BJ (cell line): ENCODE measurements at regions not wholly inside any gene's neighbourhood (a gene's known extent, or its start where the extent isn't known, plus 50 kb on each side); places are given as distances from the start of the nearest gene placed in this dataset.

Experiments used
- CTCF ChIA-PET: fragments of 350-600 bp; formaldehyde crosslinking; extraction: SDS; loops from one replicate; lab custom pipeline; 2021; ENCODE audit warnings: antibody characterized with exemption, inconsistent platforms; lab: Yijun Ruan, JAX
- POLR2A ChIA-PET: fragments of 300-600 bp; sonication (Branson Sonifier 250); formaldehyde crosslinking; extraction: SDS; loops from one replicate; lab custom pipeline; 2021; ENCODE audit warnings: antibody characterized with exemption; lab: Charles Lee
- DNase-seq: peaks from one replicate; pipeline ENCODE4 v3.0.0-alpha.2; 2011; ENCODE audit warnings: low read depth
- H3K27me3 ChIP-seq: 2 replicates; pipeline ENCODE4 v1.6.0; 2011; ENCODE audit warnings: low read length; ENCODE audit not compliant: control insufficient read depth, insufficient read depth
- H3K36me3 ChIP-seq: 2 replicates; pipeline ENCODE4 v1.5.1; 2011; ENCODE audit warnings: low read length; ENCODE audit not compliant: control insufficient read depth, insufficient read depth
- H3K4me3 ChIP-seq: 2 replicates; pipeline ENCODE4 v1.5.1; 2011; ENCODE audit warnings: low read depth, mild to moderate bottlenecking, control low read depth, low read length
- TF ChIP-seq, protein P1 (sequence below): IDR thresholded peaks from 2 replicates; pipeline ENCODE4 v1.5.1; 2011; ENCODE audit warnings: low read depth, mild to moderate bottlenecking, control low read depth, inconsistent platforms, low read length, moderate library complexity; ENCODE audit not compliant: insufficient read depth

DNA sequence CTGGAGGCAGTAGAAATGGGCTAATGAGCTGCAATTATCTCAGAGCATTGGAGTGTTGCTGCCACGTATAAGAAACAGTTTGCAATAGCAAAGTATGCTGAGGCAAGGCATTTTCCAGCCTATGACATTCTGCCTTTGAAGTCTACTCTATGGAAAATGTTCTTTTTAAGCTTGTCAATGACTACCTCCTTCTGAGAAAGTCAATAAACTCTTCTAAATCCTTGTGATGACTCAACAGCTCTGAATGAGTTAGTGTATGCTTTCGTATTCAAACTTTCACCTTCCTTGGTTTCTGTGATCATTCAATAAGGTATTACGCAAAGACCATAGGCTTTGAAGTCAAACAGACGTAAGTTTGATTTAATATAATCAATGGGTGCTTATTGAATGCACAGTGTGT lies 111.2 kb downstream of the CAPZA3 start:
- Histone ChIP-seq H3K4me3 (no peak overlapping the region), H3K36me3 (no peaks in the 10 kb centered on the region), H3K27me3 (no peaks in the 10 kb centered on the region)
- POLR2A ChIA-PET = no interaction called here
- CTCF ChIA-PET = interaction anchor here (1.1 kb wide), 1 partner anchor 9 kb away, joined by 3 read pairs; no protein-coding TSS in a partner anchor
- TF ChIP-seq, protein P1, sequence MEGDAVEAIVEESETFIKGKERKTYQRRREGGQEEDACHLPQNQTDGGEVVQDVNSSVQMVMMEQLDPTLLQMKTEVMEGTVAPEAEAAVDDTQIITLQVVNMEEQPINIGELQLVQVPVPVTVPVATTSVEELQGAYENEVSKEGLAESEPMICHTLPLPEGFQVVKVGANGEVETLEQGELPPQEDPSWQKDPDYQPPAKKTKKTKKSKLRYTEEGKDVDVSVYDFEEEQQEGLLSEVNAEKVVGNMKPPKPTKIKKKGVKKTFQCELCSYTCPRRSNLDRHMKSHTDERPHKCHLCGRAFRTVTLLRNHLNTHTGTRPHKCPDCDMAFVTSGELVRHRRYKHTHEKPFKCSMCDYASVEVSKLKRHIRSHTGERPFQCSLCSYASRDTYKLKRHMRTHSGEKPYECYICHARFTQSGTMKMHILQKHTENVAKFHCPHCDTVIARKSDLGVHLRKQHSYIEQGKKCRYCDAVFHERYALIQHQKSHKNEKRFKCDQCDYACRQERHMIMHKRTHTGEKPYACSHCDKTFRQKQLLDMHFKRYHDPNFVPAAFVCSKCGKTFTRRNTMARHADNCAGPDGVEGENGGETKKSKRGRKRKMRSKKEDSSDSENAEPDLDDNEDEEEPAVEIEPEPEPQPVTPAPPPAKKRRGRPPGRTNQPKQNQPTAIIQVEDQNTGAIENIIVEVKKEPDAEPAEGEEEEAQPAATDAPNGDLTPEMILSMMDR = no peak
- DNase-seq = no peak

DNA sequence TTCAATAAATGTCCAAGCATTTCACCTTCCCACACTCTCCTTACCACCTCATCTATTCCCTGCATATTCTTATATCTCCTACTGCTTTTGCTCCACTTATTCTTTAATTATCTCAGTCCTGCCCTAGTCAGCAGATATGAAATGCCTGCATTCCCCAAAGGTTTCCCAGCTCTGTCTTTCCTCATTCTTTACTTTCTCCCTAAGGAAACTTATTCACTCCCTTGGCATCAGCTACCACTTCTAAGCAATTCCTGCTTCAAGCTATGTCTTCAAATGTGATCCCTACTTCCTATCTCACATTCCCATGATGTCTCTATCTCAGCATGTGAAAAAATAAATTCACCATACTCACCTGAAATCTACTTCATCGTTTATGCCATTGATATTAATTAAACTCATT lies 111.8 kb downstream of the CAPZA3 start:
- CTCF ChIA-PET = interaction anchor here (1.5 kb wide), 1 partner anchor 337 kb away, joined by 4 read pairs; no protein-coding TSS in a partner anchor
- DNase-seq = no peak

DNA sequence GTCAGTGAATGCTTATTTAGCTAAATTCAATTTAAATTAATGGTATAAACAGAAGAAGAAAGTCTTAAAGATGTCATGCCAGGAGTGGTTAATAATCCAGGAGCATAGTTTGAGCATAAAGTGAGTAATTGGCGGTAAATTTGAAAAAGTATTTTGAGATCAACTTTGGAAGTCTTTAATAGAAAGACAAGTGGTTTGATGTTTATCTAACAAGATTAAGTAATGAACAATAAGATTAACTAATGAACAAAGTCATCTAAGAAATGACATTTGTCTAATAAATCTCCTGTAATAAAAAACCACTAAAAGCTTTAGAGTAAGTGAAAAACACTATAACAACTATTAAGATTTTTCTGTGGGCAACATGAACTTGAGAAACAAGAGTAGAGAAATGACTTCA lies 112.8 kb downstream of the CAPZA3 start:
- Histone ChIP-seq H3K36me3 (no peaks in the 10 kb centered on the region), H3K27me3 (no peaks in the 10 kb centered on the region), H3K4me3 (no peak overlapping the region)
- ChIA-PET CTCF (interaction anchor here (1.5 kb wide), 1 partner anchor 336 kb away, joined by 4 read pairs; no protein-coding TSS in a partner anchor), POLR2A (no interaction called here)
- TF ChIP-seq, protein P1 = no peak
- no peak for DNase-seq

More for the DNA sequence above, 111.8 kb downstream of the CAPZA3 start:
- no peaks in the 10 kb centered on the region for H3K36me3 ChIP-seq
- no peak overlapping the region for H3K4me3 ChIP-seq
- TF ChIP-seq, protein P1 = no peak
- POLR2A ChIA-PET = no interaction called here
- no peaks in the 10 kb centered on the region for H3K27me3 ChIP-seq

DNA sequence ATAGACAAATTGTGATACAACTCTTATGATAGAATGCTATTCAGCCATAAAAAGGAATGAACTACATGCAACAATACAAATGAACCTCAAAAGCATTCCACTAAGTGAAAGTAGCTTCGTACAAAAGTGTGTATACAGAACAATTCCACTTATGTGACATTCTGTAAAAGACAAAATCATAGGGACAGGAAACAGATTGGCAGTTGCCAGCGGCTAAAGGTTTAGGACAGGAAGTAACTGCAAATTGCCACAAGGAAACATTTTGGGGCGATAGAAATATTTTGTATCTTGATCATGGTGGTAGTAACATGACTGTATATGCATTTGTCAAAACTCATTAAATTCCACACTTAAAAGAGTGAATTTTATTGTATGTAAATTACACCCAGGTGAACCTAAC lies 113.4 kb downstream of the CAPZA3 start:
- CTCF ChIA-PET = no interaction called here
- TF ChIP-seq, protein P1 = no peak
- POLR2A ChIA-PET = no interaction called here

DNA sequence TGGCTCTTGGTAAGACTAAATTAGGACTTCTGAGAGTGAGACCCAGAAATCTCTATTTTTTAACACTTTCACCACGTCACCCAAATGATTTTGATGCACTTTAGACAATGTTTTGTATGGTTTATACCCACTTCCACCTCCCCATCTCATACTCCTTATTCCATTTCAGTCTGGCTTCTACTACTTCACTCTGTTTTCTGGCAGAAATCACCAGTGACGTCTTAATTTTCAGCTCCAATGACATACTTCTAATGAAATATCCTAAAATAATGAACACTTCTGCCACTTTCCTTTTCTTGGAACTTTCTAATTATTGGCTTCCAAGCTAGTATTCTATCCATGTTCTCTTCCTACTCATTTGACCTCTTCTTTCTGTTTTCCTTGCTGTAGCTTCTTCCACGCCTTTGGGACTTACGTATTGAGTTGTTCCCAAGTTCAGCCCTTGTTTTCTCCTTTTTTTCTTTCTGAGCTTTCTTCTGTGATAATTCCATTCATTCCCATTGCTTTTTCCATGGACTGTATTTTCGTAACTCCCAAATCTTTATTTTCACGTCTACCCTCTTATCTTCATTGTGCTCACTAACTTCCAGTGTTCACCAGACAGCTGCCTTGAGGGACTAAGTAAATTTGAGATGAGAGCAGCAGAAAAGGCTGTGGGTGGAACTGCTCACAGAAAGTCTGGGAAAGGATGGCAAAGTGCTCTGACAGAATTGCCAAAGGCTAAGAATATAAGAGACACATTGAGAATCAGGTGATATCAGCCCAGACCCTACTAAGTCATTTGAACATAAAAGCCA lies 115.8 kb downstream of the CAPZA3 start:
- no peak for DNase-seq
- CTCF ChIA-PET = no interaction called here
- POLR2A ChIA-PET = no interaction called here

More for the DNA sequence above, 113.4 kb downstream of the CAPZA3 start:
- H3K36me3 ChIP-seq = no peaks in the 10 kb centered on the region
- H3K27me3 ChIP-seq = no peaks in the 10 kb centered on the region
- DNase-seq = no peak
- no peak overlapping the region for H3K4me3 ChIP-seq

More for the DNA sequence above, 115.8 kb downstream of the CAPZA3 start:
- Histone ChIP-seq H3K4me3 (no peak overlapping the region), H3K36me3 (no peaks in the 10 kb centered on the region), H3K27me3 (no peaks in the 10 kb centered on the region)
- TF ChIP-seq, protein P1 = no peak
